ENCODE measurements at regions not wholly inside any gene's neighbourhood (a gene's known extent, or its start where the extent isn't known, plus 50 kb on each side); places are given as distances from the start of the nearest gene placed in this dataset.
A peak's percentile ranks its signal among the peaks of the same experiment; 100 is the strongest.

- Histone ChIP-seq H3K79me1 (ENCODE audit: low read depth, low read length) (peaks cover 3% of the 10 kb centered on the region; the same call in 1 of the 2 replicates), H2BK5ac (ENCODE audit: low read depth, low read length) (0 out of 2 replicates have a peak overlapping the region, but pooled peaks have one; percentile 2), H3K23me2 (ENCODE audit: low read depth, low read length) (no peaks in the 10 kb centered on the region), H3K9ac (replicated peaks in 1 of 4; ENCODE audit: extremely low read depth in 1 of 4, low read depth in 3 of 4, low read length in 3 of 4) (no peak overlapping the region), H4K8ac (ENCODE audit: extremely low read depth, insufficient read depth, low read length) (no peak overlapping the region), H3K9me3 (ENCODE audit: insufficient read depth in 2 of 2, low read depth in 1 of 2, low read length in 1 of 2) (no peaks in the 10 kb centered on the region), H2BK120ac (replicated peaks; ENCODE audit: low read depth, low read length) (no peak overlapping the region), H3K4me3 (ENCODE audit: extremely low read depth in 1 of 4, insufficient read depth in 2 of 4, low read depth in 3 of 4, low read length in 4 of 4) (no peak overlapping the region), H3K4me2 (ENCODE audit: insufficient read depth in 1 of 2, low read depth in 2 of 2, low read length in 2 of 2) (no peak overlapping the region), H3K4me1 (replicated peaks in 1 of 4; ENCODE audit: control insufficient read depth in 3 of 4, insufficient read depth in 4 of 4, low read length in 3 of 4) (no peaks in the 10 kb centered on the region; a peak in 1 of 7 replicates), H2BK12ac (ENCODE audit: low read depth, low read length) (no peak overlapping the region), H3K14ac (ENCODE audit: insufficient read length) (no peak overlapping the region), H3K56ac (replicated peaks; ENCODE audit: insufficient read length, low read depth, low read length) (no peak overlapping the region), H2AK5ac (ENCODE audit: low read depth, low read length) (no peak overlapping the region), H2BK20ac (ENCODE audit: low read length) (no peak overlapping the region), H3K4ac (replicated peaks; ENCODE audit: insufficient read length, low read depth, low read length) (no peak overlapping the region), H2AFZ (ENCODE audit: low read length) (no peak overlapping the region), H2BK15ac (ENCODE audit: low read length) (0 out of 2 replicates have a peak overlapping the region, but pooled peaks have one; percentile 55), H3K27me3 (replicated peaks in 1 of 4; ENCODE audit: control insufficient read depth in 3 of 4, extremely low read depth in 1 of 4, insufficient read depth in 3 of 4, low read length in 3 of 4) (no peaks in the 10 kb centered on the region), H3K23ac (ENCODE audit: insufficient read length) (no peak overlapping the region), H3K27ac (ENCODE audit: low read depth, low read length) (no peak overlapping the region), H4K5ac (ENCODE audit: insufficient read length, low read depth, low read length) (no peak overlapping the region), H3K18ac (ENCODE audit: extremely low read depth, low read length) (no peak overlapping the region), H3K36me3 (ENCODE audit: control insufficient read depth in 2 of 4, insufficient read depth in 4 of 4, low read length in 3 of 4) (no peaks in the 10 kb centered on the region), H4K20me1 (replicated peaks in 1 of 2; ENCODE audit: control insufficient read depth in 1 of 2, insufficient read depth in 2 of 2, low read length in 2 of 2) (peaks cover 0 to 3% of the 10 kb centered on the region in 2 experiments), H4K91ac (replicated peaks; ENCODE audit: insufficient read length, low read length) (no peak overlapping the region), H3K79me2 (ENCODE audit: control insufficient read depth in 1 of 2, insufficient read depth in 2 of 2, low read length in 2 of 2) (peaks cover 0 to 16% of the 10 kb centered on the region in 2 experiments; a peak in 2 of 4 replicates)
- FAIRE-seq, result no peak
- WGBS, 2 experiments (ENCODE audit: extremely low coverage in 1 of 2, insufficient coverage in 1 of 2, insufficient read length in 1 of 2, insufficient replicate concordance in 2 of 2, low coverage in 1 of 2, low lambda C conversion rate in 2 of 2, missing lambda C conversion rate in 1 of 2), result 81% methylated on average over 7 of the region's 7 CpGs; no CpG with 5 or more reads in 1 of the 2 experiments
- POLR2A ChIA-PET (ENCODE audit: partially characterized antibody), result interaction anchor here (1.3 to 2.7 kb wide), 2 partner anchors 10 to 12 kb away, joined by 4 to 8 read pairs; no protein-coding TSS in a partner anchor
- no peak for DNase-seq (ENCODE audit: low read depth in 1 of 2, low spot score in 2 of 2)
- CTCF ChIA-PET (ENCODE audit: partially characterized antibody), result interaction anchor here (0.6 to 4.5 kb wide), 10 partner anchors 11 to 149 kb away, joined by 3 to 16 read pairs (median 4); no protein-coding TSS in a partner anchor
- TF ChIP-seq KDM5A (IDR thresholded peaks at IDR 0.05; ENCODE audit: low read length) (no peak), KDM1A (IDR thresholded peaks at IDR 0.05; ENCODE audit: borderline replicate concordance, low read length) (no peak), CEBPB (IDR thresholded peaks at IDR 0.05; ENCODE audit: low read depth, low read length) (no peak)
These were observed 122.2 kb downstream of the NAV1 start for GRCh38 chr1:201660931-201661822.

Data from H1 (cell line).